Nephron (organoid): ENCODE measurements at regions not wholly inside any gene's neighbourhood (a gene's known extent, or its start where the extent isn't known, plus 50 kb on each side); places are given as distances from the start of the nearest gene placed in this dataset.

Experiments used
- H3K27ac Mint-ChIP-seq, 3 experiments: 2 replicates each; pipeline ENCODE4 v1.8.0; 2020; ENCODE audit warnings: mixed read lengths in 3 of 3, mild to moderate bottlenecking in 2 of 3, moderate library complexity in 1 of 3
- H3K27me3 Mint-ChIP-seq: 2 replicates; pipeline ENCODE4 v1.8.0; 2021; ENCODE audit warnings: low read depth, mild to moderate bottlenecking, moderate library complexity, mixed read lengths
- H3K36me3 Mint-ChIP-seq: 2 replicates; pipeline ENCODE4 v1.8.0; 2020; ENCODE audit warnings: low read depth, mixed read lengths
- H3K4me1 Mint-ChIP-seq: 2 replicates; pipeline ENCODE4 v1.8.0; 2020; ENCODE audit warnings: mixed read lengths
- H3K4me3 Mint-ChIP-seq, 3 experiments: 2 replicates each; pipeline ENCODE4 v1.8.0; 2020; ENCODE audit warnings: mild to moderate bottlenecking in 3 of 3, mixed read lengths in 3 of 3, moderate library complexity in 2 of 3
- H3K9me3 Mint-ChIP-seq: 2 replicates; pipeline ENCODE4 v1.8.0; 2020; ENCODE audit warnings: mixed read lengths
- TF ChIP-seq, protein P1 (sequence below), 3 experiments: fragments of 200-600 bp; sonication (generic); IDR thresholded peaks; one replicate each; pipeline ENCODE4 v1.5.0; 2021; ENCODE audit warnings: antibody characterized with exemption in 3 of 3; ENCODE audit not compliant: unreplicated experiment in 3 of 3

DNA sequence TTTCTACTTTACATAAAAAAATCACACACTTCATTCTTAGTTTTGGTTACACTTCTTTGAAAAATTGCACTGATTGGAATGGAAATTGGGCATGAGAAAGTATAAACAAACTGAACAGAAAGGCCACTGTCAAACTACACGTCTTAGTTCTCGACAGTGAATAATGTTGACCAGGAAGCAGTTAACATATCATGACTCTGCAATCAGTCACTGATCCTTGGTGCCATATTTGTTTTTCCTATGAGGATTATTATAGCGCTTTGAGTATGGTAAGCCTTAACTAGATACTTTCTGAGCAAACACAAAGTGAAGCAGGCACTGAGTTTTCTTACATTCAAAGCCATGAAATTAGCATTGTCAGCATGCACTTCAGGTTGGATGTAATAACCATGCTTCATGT, 495.1 kb upstream of the ANKRD30A start:
- H3K9me3 Mint-ChIP-seq, result peaks cover 8% of the 10 kb centered on the region
- no peaks in the 10 kb centered on the region for H3K27me3 Mint-ChIP-seq
- peaks cover 6% of the 10 kb centered on the region for H3K4me1 Mint-ChIP-seq
- H3K4me3 Mint-ChIP-seq, result no peak overlapping the region
- TF ChIP-seq, protein P1, sequence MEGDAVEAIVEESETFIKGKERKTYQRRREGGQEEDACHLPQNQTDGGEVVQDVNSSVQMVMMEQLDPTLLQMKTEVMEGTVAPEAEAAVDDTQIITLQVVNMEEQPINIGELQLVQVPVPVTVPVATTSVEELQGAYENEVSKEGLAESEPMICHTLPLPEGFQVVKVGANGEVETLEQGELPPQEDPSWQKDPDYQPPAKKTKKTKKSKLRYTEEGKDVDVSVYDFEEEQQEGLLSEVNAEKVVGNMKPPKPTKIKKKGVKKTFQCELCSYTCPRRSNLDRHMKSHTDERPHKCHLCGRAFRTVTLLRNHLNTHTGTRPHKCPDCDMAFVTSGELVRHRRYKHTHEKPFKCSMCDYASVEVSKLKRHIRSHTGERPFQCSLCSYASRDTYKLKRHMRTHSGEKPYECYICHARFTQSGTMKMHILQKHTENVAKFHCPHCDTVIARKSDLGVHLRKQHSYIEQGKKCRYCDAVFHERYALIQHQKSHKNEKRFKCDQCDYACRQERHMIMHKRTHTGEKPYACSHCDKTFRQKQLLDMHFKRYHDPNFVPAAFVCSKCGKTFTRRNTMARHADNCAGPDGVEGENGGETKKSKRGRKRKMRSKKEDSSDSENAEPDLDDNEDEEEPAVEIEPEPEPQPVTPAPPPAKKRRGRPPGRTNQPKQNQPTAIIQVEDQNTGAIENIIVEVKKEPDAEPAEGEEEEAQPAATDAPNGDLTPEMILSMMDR (IDR thresholded peaks at IDR 0.05; ENCODE audit: unreplicated experiment in 3 of 3), result no peak
- H3K27ac Mint-ChIP-seq, result no peak overlapping the region
- H3K36me3 Mint-ChIP-seq, result no peaks in the 10 kb centered on the region

- H3K36me3 Mint-ChIP-seq, result no peaks in the 10 kb centered on the region
- no peaks in the 10 kb centered on the region for H3K27me3 Mint-ChIP-seq
- TF ChIP-seq, protein P1 (IDR thresholded peaks at IDR 0.05; ENCODE audit: unreplicated experiment in 3 of 3), result no peak
- no peak overlapping the region for H3K4me3 Mint-ChIP-seq
- H3K27ac Mint-ChIP-seq, result no peak overlapping the region
- peaks cover 8% of the 10 kb centered on the region for H3K9me3 Mint-ChIP-seq
- H3K4me1 Mint-ChIP-seq, result no peaks in the 10 kb centered on the region
These were observed 495.9 kb upstream of the ANKRD30A start for GRCh38 chr10:36629476-36629875.

DNA sequence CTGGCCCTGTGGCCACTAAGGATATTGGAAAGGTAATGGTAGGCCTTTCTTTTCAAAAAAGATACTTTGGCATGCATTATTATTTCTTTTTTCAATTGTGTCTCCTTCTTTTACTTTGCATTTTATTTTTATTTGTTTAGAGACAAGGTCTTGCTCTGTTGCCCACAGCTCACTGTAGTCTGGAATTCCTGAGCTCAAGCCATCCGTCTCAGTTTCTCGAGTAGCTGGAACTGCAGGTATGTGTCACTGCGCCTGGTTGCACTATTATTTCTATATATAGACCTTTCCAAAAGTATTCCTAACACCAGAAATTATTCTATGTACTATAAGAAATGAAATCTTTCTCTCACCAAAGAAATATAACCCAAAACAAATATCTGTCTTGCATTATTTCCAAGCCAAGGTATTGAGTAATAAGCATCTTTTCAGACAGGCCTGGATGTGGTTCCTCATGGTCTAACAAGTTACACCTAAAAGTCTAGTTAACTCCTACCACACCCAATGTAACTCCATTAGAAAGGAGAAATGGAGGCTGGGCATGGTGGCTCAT, 500.8 kb upstream of the ANKRD30A start:
- TF ChIP-seq, protein P1 (IDR thresholded peaks at IDR 0.05; ENCODE audit: unreplicated experiment in 3 of 3), result no peak
- Mint-ChIP-seq H3K27ac (peak overlapping the region; percentile 0 to 17 (median 7)), H3K36me3 (no peaks in the 10 kb centered on the region), H3K27me3 (no peaks in the 10 kb centered on the region), H3K4me3 (no peak overlapping the region), H3K4me1 (no peaks in the 10 kb centered on the region), H3K9me3 (peaks cover 8% of the 10 kb centered on the region)

GRCh38 chr10:36621346-36621745, 504.1 kb upstream of the ANKRD30A start:
- no peak overlapping the region for H3K27ac Mint-ChIP-seq
- no peaks in the 10 kb centered on the region for H3K36me3 Mint-ChIP-seq
- H3K27me3 Mint-ChIP-seq, result no peaks in the 10 kb centered on the region
- peaks cover 6% of the 10 kb centered on the region for H3K9me3 Mint-ChIP-seq
- H3K4me1 Mint-ChIP-seq, result no peaks in the 10 kb centered on the region
- H3K4me3 Mint-ChIP-seq, result no peak overlapping the region
- TF ChIP-seq, protein P1 (IDR thresholded peaks at IDR 0.05; ENCODE audit: unreplicated experiment in 3 of 3), result no peak

GRCh38 chr10:36612436-36612835, 513.0 kb upstream of the ANKRD30A start:
- Mint-ChIP-seq H3K27ac (no peak overlapping the region), H3K4me1 (peaks cover 16% of the 10 kb centered on the region), H3K27me3 (no peaks in the 10 kb centered on the region), H3K4me3 (no peak overlapping the region), H3K9me3 (no peaks in the 10 kb centered on the region), H3K36me3 (no peaks in the 10 kb centered on the region)
- TF ChIP-seq, protein P1 (IDR thresholded peaks at IDR 0.05; ENCODE audit: unreplicated experiment in 3 of 3), result no peak

GRCh38 chr10:36608866-36609265, 516.5 kb upstream of the ANKRD30A start:
- Mint-ChIP-seq H3K4me3 (no peak overlapping the region), H3K27ac (peak overlapping the region in 2 of 3 experiments; percentile 2 to 24), H3K36me3 (no peaks in the 10 kb centered on the region), H3K27me3 (no peaks in the 10 kb centered on the region), H3K9me3 (no peaks in the 10 kb centered on the region), H3K4me1 (peaks cover 16% of the 10 kb centered on the region)
- TF ChIP-seq, protein P1 (IDR thresholded peaks at IDR 0.05; ENCODE audit: unreplicated experiment in 3 of 3), result no peak
